Thoracic aorta (tissue), 2 donors: ENCODE measurements at regions not wholly inside any gene's neighbourhood (a gene's known extent, or its start where the extent isn't known, plus 50 kb on each side); places are given as distances from the start of the nearest gene placed in this dataset.
A peak's percentile ranks its signal among the peaks of the same experiment; 100 is the strongest.

Source experiments
- ATAC-seq: fragments of 150-250 bp; one replicate; pipeline ENCODE4 v1.8.0; 2017; ENCODE audit warnings: low read depth; ENCODE audit not compliant: insufficient number of reproducible peaks, low FRiP score
- DNase-seq: peaks from one replicate; pipeline ENCODE4 v3.0.0-alpha.2; 2020; ENCODE audit warnings: low spot score
- H3K27ac ChIP-seq, 2 donors: fragments of 200-600 bp; sonication (generic); 1 replicate in 1 of 2; 2 replicates in 1 of 2; pipeline ENCODE4 v1.5.1; 2016; ENCODE audit warnings: mild to moderate bottlenecking in 2 of 2, moderate library complexity in 2 of 2
- H3K27me3 ChIP-seq: fragments of 200-600 bp; sonication (generic); replicated peaks from 2 replicates; pipeline ENCODE4 v1.6.0; 2016; ENCODE audit warnings: mild to moderate bottlenecking; ENCODE audit not compliant: insufficient read depth
- H3K36me3 ChIP-seq: fragments of 200-600 bp; sonication (generic); one replicate; pipeline ENCODE4 v1.5.1; 2016
- H3K4me1 ChIP-seq, 2 donors: fragments of 200-600 bp; sonication (generic); 1 replicate in 1 of 2; 2 replicates in 1 of 2; pipeline versions ENCODE4 v1.5.1 to v1.6.0; 2016; ENCODE audit warnings: low read depth in 2 of 2, mild to moderate bottlenecking in 1 of 2; ENCODE audit not compliant: control insufficient read depth in 1 of 2
- H3K4me3 ChIP-seq: fragments of 200-600 bp; sonication (generic); 2 replicates; pipeline ENCODE4 v1.5.1; 2016; ENCODE audit warnings: mild to moderate bottlenecking
- H3K9me3 ChIP-seq: fragments of 200-600 bp; sonication (generic); 2 replicates; pipeline ENCODE4 v1.5.1; 2016
- CTCF ChIP-seq: fragments of 200-600 bp; sonication (generic); IDR thresholded peaks from one replicate; pipeline ENCODE4 v1.5.1; 2019; ENCODE audit warnings: antibody characterized with exemption

GRCh38 chr10:32205670-32206069 is 141.3 kb downstream of the EPC1 start:
- Histone ChIP-seq H3K27ac (peak overlapping the region in 1 of 2 donors; percentile 19), H3K4me3 (no peak overlapping the region), H3K9me3 (no peaks in the 10 kb centered on the region), H3K4me1 (peaks cover 0 to 11% of the 10 kb centered on the region in 2 donors), H3K27me3 (no peaks in the 10 kb centered on the region), H3K36me3 (no peaks in the 10 kb centered on the region)
- ATAC-seq (no peak), DNase-seq (no peak)
- TF ChIP-seq CTCF, result no peak

- peaks cover 0 to 11% of the 10 kb centered on the region in 2 donors for H3K4me1 ChIP-seq
- no peak for ATAC-seq
- no peaks in the 10 kb centered on the region for H3K27me3 ChIP-seq
- H3K4me3 ChIP-seq, result no peak overlapping the region
- DNase-seq, result no peak
- no peak for TF ChIP-seq CTCF
- no peak overlapping the region for H3K27ac ChIP-seq
- H3K9me3 ChIP-seq, result no peaks in the 10 kb centered on the region
- H3K36me3 ChIP-seq, result no peaks in the 10 kb centered on the region
These were observed 142.4 kb downstream of the EPC1 start for GRCh38 chr10:32204606-32205005.

- Histone ChIP-seq H3K9me3 (no peaks in the 10 kb centered on the region), H3K4me1 (no peaks in the 10 kb centered on the region), H3K27me3 (no peaks in the 10 kb centered on the region), H3K4me3 (no peak overlapping the region), H3K27ac (no peak overlapping the region), H3K36me3 (no peaks in the 10 kb centered on the region)
- TF ChIP-seq CTCF, result no peak
- DNase-seq (no peak), ATAC-seq (no peak)
These were observed 143.6 kb upstream of the KIF5B start for GRCh38 chr10:32199714-32200394.

GRCh38 chr10:32197423-32197822 is 141.2 kb upstream of the KIF5B start:
- no peak for TF ChIP-seq CTCF
- Histone ChIP-seq H3K9me3 (no peaks in the 10 kb centered on the region), H3K36me3 (no peaks in the 10 kb centered on the region), H3K4me1 (no peaks in the 10 kb centered on the region), H3K27me3 (no peaks in the 10 kb centered on the region), H3K4me3 (no peak overlapping the region), H3K27ac (no peak overlapping the region)
- ATAC-seq (no peak), DNase-seq (no peak)

GRCh38 chr10:32190890-32191491 is 134.8 kb upstream of the KIF5B start:
- no peak for ATAC-seq
- no peak for DNase-seq
- Histone ChIP-seq H3K27ac (no peak overlapping the region), H3K36me3 (no peaks in the 10 kb centered on the region), H3K4me3 (no peak overlapping the region), H3K27me3 (no peaks in the 10 kb centered on the region), H3K4me1 (peaks cover 0 to 12% of the 10 kb centered on the region in 2 donors), H3K9me3 (no peaks in the 10 kb centered on the region)
- TF ChIP-seq CTCF, result peak; percentile 81
